Smooth muscle cell (in vitro differentiated cells): ENCODE measurements at regions not wholly inside any gene's neighbourhood (a gene's known extent, or its start where the extent isn't known, plus 50 kb on each side); places are given as distances from the start of the nearest gene placed in this dataset.
A peak's percentile ranks its signal among the peaks of the same experiment; 100 is the strongest.

Source experiments
- DNase-seq: peaks from one replicate; lab custom pipeline; 2025; ENCODE audit not compliant: unreplicated experiment; lab: John Stamatoyannopoulos, UW
- H2AFZ ChIP-seq: fragments of 200-600 bp; sonication (generic); 2 replicates; pipeline ENCODE4 v1.6.0; 2016; ENCODE audit warnings: antibody characterized with exemption, low read depth, mild to moderate bottlenecking
- H3F3A ChIP-seq: fragments of 200-600 bp; sonication (generic); 2 replicates; pipeline ENCODE4 v1.6.0; 2017; ENCODE audit warnings: antibody characterized with exemption, low read depth
- H3K27ac ChIP-seq: fragments of 200-600 bp; sonication (generic); 2 replicates; pipeline ENCODE4 v1.5.1; 2016; ENCODE audit warnings: low read depth, mild to moderate bottlenecking
- H3K27me3 ChIP-seq: fragments of 200-600 bp; sonication (generic); 2 replicates; pipeline ENCODE4 v1.6.1; 2016; ENCODE audit warnings: low read depth, mild to moderate bottlenecking
- H3K36me3 ChIP-seq: fragments of 200-600 bp; sonication (generic); 2 replicates; pipeline ENCODE4 v1.5.1; 2016; ENCODE audit warnings: low read depth
- H3K4me1 ChIP-seq: fragments of 200-600 bp; sonication (generic); 2 replicates; pipeline ENCODE4 v1.5.1; 2016; ENCODE audit warnings: low read depth
- H3K4me2 ChIP-seq: fragments of 200-600 bp; sonication (generic); 2 replicates; pipeline ENCODE4 v1.6.0; 2016; ENCODE audit warnings: mild to moderate bottlenecking
- H3K4me3 ChIP-seq: fragments of 200-600 bp; sonication (generic); 2 replicates; pipeline ENCODE4 v1.5.1; 2016; ENCODE audit warnings: mild to moderate bottlenecking
- H3K79me2 ChIP-seq: fragments of 200-600 bp; sonication (generic); 2 replicates; pipeline ENCODE4 v1.6.0; 2016; ENCODE audit warnings: low read depth, mild to moderate bottlenecking
- H3K9ac ChIP-seq: fragments of 200-600 bp; sonication (generic); 2 replicates; pipeline ENCODE4 v1.6.0; 2016; ENCODE audit warnings: low read depth
- H3K9me3 ChIP-seq: fragments of 200-600 bp; sonication (generic); replicated peaks from 2 replicates; pipeline ENCODE4 v1.5.1; 2016; ENCODE audit warnings: low read depth
- H4K20me1 ChIP-seq: fragments of 200-600 bp; sonication (generic); 2 replicates; pipeline ENCODE4 v1.6.0; 2016; ENCODE audit warnings: low read depth
- CTCF ChIP-seq: fragments of 200-600 bp; sonication (generic); IDR thresholded peaks from 2 replicates; pipeline ENCODE4 v1.5.1; 2017; ENCODE audit warnings: borderline replicate concordance, mild to moderate bottlenecking, antibody characterized with exemption; ENCODE audit not compliant: insufficient read depth, poor library complexity, severe bottlenecking
- WGBS: methylation state at CpG from one replicate; pipeline ENCODE4 v1.1.7; 2016; ENCODE audit warnings: low lambda C conversion rate; 5-methylcytosine and 5-hydroxymethylcytosine counted together

GRCh38 chr19:23993440-23993839 is 78.8 kb downstream of the ZNF726 start:
- H3F3A ChIP-seq: no peaks in the 10 kb centered on the region
- H3K9ac ChIP-seq: no peak overlapping the region
- peaks cover 3% of the 10 kb centered on the region for H3K9me3 ChIP-seq
- H3K4me2 ChIP-seq: no peak overlapping the region
- no peaks in the 10 kb centered on the region for H3K4me1 ChIP-seq
- WGBS: 63% methylated on average over 2 of the region's 2 CpGs
- no peaks in the 10 kb centered on the region for H4K20me1 ChIP-seq
- no peak for TF ChIP-seq CTCF
- H3K4me3 ChIP-seq: no peak overlapping the region
- H3K36me3 ChIP-seq: no peaks in the 10 kb centered on the region
- no peaks in the 10 kb centered on the region for H3K27me3 ChIP-seq
- no peak overlapping the region for H3K27ac ChIP-seq
- no peaks in the 10 kb centered on the region for H3K79me2 ChIP-seq
- H2AFZ ChIP-seq: no peak overlapping the region
- no peak for DNase-seq

DNA sequence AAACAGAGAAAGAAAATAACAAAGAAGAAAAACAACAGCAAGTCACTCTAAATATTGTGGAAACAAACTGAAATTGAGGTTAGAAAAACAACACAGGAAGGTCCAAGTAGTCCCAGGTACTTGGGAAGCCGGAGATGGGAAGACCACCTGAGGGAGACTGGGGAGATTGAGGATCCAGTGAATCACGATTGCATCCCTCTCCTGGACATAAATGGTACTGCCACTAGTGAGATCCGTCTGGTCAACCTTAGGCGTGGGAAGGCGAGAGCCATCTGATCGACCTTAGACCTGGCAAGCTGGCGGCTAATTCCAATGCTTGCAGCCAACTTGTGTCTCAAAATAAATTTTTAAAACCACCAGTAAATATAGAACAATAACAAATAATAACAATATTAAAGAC is 81.9 kb downstream of the ZNF726 start:
- Histone ChIP-seq H2AFZ (no peak overlapping the region), H3K27me3 (no peaks in the 10 kb centered on the region), H3K4me1 (no peaks in the 10 kb centered on the region), H3K9me3 (no peaks in the 10 kb centered on the region), H3K36me3 (no peaks in the 10 kb centered on the region), H3K79me2 (no peaks in the 10 kb centered on the region), H3K4me2 (no peak overlapping the region), H3K9ac (no peak overlapping the region), H3K27ac (no peak overlapping the region), H3K4me3 (no peak overlapping the region), H3F3A (no peaks in the 10 kb centered on the region), H4K20me1 (no peaks in the 10 kb centered on the region)
- 64% methylated on average over 7 of the region's 7 CpGs for WGBS
- peak; percentile 17 for TF ChIP-seq CTCF
- DNase-seq: no peak

GRCh38 chr19:23998568-23998967 is 83.9 kb downstream of the ZNF726 start:
- Histone ChIP-seq H3K27me3 (no peaks in the 10 kb centered on the region), H3K4me3 (no peak overlapping the region), H3K27ac (no peak overlapping the region), H2AFZ (no peak overlapping the region), H3F3A (no peaks in the 10 kb centered on the region), H3K36me3 (no peaks in the 10 kb centered on the region), H3K4me2 (no peak overlapping the region), H3K9ac (no peak overlapping the region), H3K9me3 (no peaks in the 10 kb centered on the region), H4K20me1 (no peaks in the 10 kb centered on the region), H3K79me2 (no peaks in the 10 kb centered on the region), H3K4me1 (no peaks in the 10 kb centered on the region)
- 44% methylated on average over 2 of the region's 2 CpGs for WGBS
- no peak for TF ChIP-seq CTCF
- DNase-seq: no peak

GRCh38 chr19:23999821-24000610 is 85.3 kb downstream of the ZNF726 start:
- H2AFZ ChIP-seq: no peak overlapping the region
- H3K36me3 ChIP-seq: no peaks in the 10 kb centered on the region
- H4K20me1 ChIP-seq: no peaks in the 10 kb centered on the region
- H3K9me3 ChIP-seq: no peaks in the 10 kb centered on the region
- no peak for TF ChIP-seq CTCF
- no peak overlapping the region for H3K4me3 ChIP-seq
- no peak overlapping the region for H3K4me2 ChIP-seq
- no peaks in the 10 kb centered on the region for H3F3A ChIP-seq
- H3K9ac ChIP-seq: no peak overlapping the region
- H3K27ac ChIP-seq: no peak overlapping the region
- no peak for DNase-seq
- no peaks in the 10 kb centered on the region for H3K4me1 ChIP-seq
- H3K79me2 ChIP-seq: no peaks in the 10 kb centered on the region
- 68% methylated on average over 9 of the region's 9 CpGs for WGBS
- no peaks in the 10 kb centered on the region for H3K27me3 ChIP-seq
